ENCODE measurements at regions not wholly inside any gene's neighbourhood (a gene's known extent, or its start where the extent isn't known, plus 50 kb on each side); places are given as distances from the start of the nearest gene placed in this dataset.

DNA sequence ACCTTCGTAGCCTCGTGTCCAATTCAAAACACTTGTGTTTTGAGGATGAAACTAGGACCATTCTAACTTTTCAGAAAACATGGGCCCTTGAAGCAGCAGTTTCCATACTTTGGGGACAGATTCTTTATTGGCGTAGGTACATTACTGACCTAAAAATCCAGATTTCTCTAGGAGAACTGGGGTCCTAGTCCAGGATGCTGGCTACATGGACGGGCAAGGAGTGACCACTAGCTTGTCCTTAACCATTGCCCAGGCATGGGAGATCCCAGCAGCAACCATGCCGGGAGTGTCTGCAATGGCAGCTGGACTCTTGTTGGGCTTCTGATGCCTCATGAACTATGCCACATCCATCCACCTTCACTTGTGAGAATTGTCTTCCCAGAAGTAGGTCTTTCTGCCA, 62.2 kb upstream of the WDR1 start:
- no peak for TF ChIP-seq ZNF280B (CRISPR knock-in tag; IDR thresholded peaks at IDR 0.05; ENCODE audit: borderline replicate concordance)
- no peak for TF ChIP-seq GTF2F1 (IDR thresholded peaks at IDR 0.05; ENCODE audit: low read length)
- TF ChIP-seq, protein P1, sequence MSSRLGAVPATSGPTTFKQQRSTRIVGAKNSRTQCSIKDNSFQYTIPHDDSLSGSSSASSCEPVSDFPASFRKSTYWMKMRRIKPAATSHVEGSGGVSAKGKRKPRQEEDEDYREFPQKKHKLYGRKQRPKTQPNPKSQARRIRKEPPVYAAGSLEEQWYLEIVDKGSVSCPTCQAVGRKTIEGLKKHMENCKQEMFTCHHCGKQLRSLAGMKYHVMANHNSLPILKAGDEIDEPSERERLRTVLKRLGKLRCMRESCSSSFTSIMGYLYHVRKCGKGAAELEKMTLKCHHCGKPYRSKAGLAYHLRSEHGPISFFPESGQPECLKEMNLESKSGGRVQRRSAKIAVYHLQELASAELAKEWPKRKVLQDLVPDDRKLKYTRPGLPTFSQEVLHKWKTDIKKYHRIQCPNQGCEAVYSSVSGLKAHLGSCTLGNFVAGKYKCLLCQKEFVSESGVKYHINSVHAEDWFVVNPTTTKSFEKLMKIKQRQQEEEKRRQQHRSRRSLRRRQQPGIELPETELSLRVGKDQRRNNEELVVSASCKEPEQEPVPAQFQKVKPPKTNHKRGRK (CRISPR knock-in tag; IDR thresholded peaks at IDR 0.05): no peak
- no peak for TF ChIP-seq ZBTB44 (CRISPR knock-in tag; IDR thresholded peaks at IDR 0.05)
- TF ChIP-seq, protein P2, sequence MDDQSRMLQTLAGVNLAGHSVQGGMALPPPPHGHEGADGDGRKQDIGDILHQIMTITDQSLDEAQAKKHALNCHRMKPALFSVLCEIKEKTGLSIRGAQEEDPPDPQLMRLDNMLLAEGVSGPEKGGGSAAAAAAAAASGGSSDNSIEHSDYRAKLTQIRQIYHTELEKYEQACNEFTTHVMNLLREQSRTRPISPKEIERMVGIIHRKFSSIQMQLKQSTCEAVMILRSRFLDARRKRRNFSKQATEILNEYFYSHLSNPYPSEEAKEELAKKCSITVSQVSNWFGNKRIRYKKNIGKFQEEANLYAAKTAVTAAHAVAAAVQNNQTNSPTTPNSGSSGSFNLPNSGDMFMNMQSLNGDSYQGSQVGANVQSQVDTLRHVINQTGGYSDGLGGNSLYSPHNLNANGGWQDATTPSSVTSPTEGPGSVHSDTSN (CRISPR knock-in tag; IDR thresholded peaks at IDR 0.05; ENCODE audit: borderline replicate concordance): no peak
- TF ChIP-seq TARDBP (CRISPR knock-in tag; IDR thresholded peaks at IDR 0.05): no peak
- no peak for TF ChIP-seq EZH2 (conservative IDR thresholded peaks at IDR 0.05; ENCODE audit: low read depth, low read length)
